H1 (cell line): ENCODE measurements at regions not wholly inside any gene's neighbourhood (a gene's known extent, or its start where the extent isn't known, plus 50 kb on each side); places are given as distances from the start of the nearest gene placed in this dataset.

Experiments used
- CTCF ChIA-PET: fragments of 300-600 bp; sonication (Branson Sonifier 250); formaldehyde crosslinking; loops from one replicate; lab custom pipeline; 2021; ENCODE audit not compliant: partially characterized antibody; lab: Charles Lee
- POLR2A ChIA-PET: fragments of 300-600 bp; sonication (Branson Sonifier 250); formaldehyde crosslinking; loops from one replicate; lab custom pipeline; 2021; ENCODE audit warnings: inconsistent platforms; ENCODE audit not compliant: partially characterized antibody; lab: Charles Lee
- DNase-seq, 2 experiments: peaks; one replicate each; pipeline versions ENCODE4 v3.0.0 to v3.0.0-alpha.2; 2010 to 2022; ENCODE audit warnings: low spot score in 2 of 2, low read depth in 1 of 2, mixed read lengths in 1 of 2
- FAIRE-seq: peaks from 2 replicates; lab custom pipeline; 2011; peaks lifted over from hg19 to GRCh38; lab: Jason Lieb, UNC
- H2AFZ ChIP-seq: 2 replicates; pipeline ENCODE4 v1.8.1; 2012; ENCODE audit warnings: low read length, inconsistent platforms
- H2AK5ac ChIP-seq: 2 replicates; pipeline ENCODE4 v1.6.1; 2013; ENCODE audit warnings: low read depth, low read length
- H2BK120ac ChIP-seq: replicated peaks from 2 replicates; pipeline ENCODE3; 2013; ENCODE audit warnings: low read depth, low read length, inconsistent platforms
- H2BK12ac ChIP-seq: 2 replicates; pipeline ENCODE4 v1.6.1; 2013; ENCODE audit warnings: low read depth, low read length
- H2BK15ac ChIP-seq: 2 replicates; pipeline ENCODE4 v1.6.1; 2013; ENCODE audit warnings: low read length
- H2BK20ac ChIP-seq: 2 replicates; pipeline ENCODE4 v1.6.1; 2013; ENCODE audit warnings: low read length
- H2BK5ac ChIP-seq: 2 replicates; pipeline ENCODE4 v1.6.1; 2013; ENCODE audit warnings: low read depth, low read length
- H3K14ac ChIP-seq: 2 replicates; pipeline ENCODE4 v1.6.1; 2013; ENCODE audit warnings: inconsistent platforms; ENCODE audit not compliant: insufficient read length
- H3K18ac ChIP-seq: 2 replicates; pipeline ENCODE4 v1.6.1; 2013; ENCODE audit warnings: low read length; ENCODE audit errors: extremely low read depth
- H3K23ac ChIP-seq: 2 replicates; pipeline ENCODE4 v1.6.1; 2013; ENCODE audit warnings: inconsistent platforms; ENCODE audit not compliant: insufficient read length
- H3K23me2 ChIP-seq: 2 replicates; pipeline ENCODE4 v1.6.1; 2013; ENCODE audit warnings: low read depth, low read length
- H3K27ac ChIP-seq: 2 replicates; pipeline ENCODE4 v1.6.1; 2011; ENCODE audit warnings: low read depth, low read length, inconsistent platforms
- H3K27me3 ChIP-seq, 4 experiments: replicated peaks in 1 of 4; 1 replicate in 1 of 4; 2 replicates in 3 of 4; pipeline versions ENCODE4 v1.6.1 to v1.8.1; 2011 to 2013; ENCODE audit warnings: low read length in 3 of 4, mild to moderate bottlenecking in 3 of 4, inconsistent platforms in 2 of 4, mixed read lengths in 2 of 4, moderate library complexity in 1 of 4; ENCODE audit not compliant: control insufficient read depth in 3 of 4, insufficient read depth in 3 of 4; ENCODE audit errors: extremely low read depth in 1 of 4
- H3K36me3 ChIP-seq, 4 experiments: 2 replicates each; pipeline versions ENCODE4 v1.6.1 to v1.8.1; 2011 to 2013; ENCODE audit warnings: mild to moderate bottlenecking in 4 of 4, low read length in 3 of 4, moderate library complexity in 2 of 4, control low read depth in 1 of 4, inconsistent platforms in 1 of 4; ENCODE audit not compliant: insufficient read depth in 4 of 4, control insufficient read depth in 2 of 4
- H3K4ac ChIP-seq: replicated peaks from 2 replicates; pipeline ENCODE3; 2013; ENCODE audit warnings: low read length, low read depth, mixed read lengths, inconsistent platforms; ENCODE audit not compliant: insufficient read length
- H3K4me1 ChIP-seq, 4 experiments: replicated peaks in 1 of 4; 1 replicate in 1 of 4; 2 replicates in 3 of 4; pipeline versions ENCODE4 v1.6.1 to v1.8.1; 2011 to 2013; ENCODE audit warnings: low read length in 3 of 4, inconsistent platforms in 2 of 4, mixed read lengths in 1 of 4; ENCODE audit not compliant: insufficient read depth in 4 of 4, control insufficient read depth in 3 of 4
- H3K4me2 ChIP-seq, 2 experiments: 2 replicates each; pipeline versions ENCODE4 v1.6.1 to v1.8.1; 2011 to 2013; ENCODE audit warnings: low read depth in 2 of 2, low read length in 2 of 2, control low read depth in 1 of 2, inconsistent platforms in 1 of 2, mild to moderate bottlenecking in 1 of 2; ENCODE audit not compliant: insufficient read depth in 1 of 2
- H3K4me3 ChIP-seq, 4 experiments: fragments of 200-600, 300-600 bp in 1 of 4; sonication (generic), shearing (Covaris generic), sonication (Bioruptor Twin) in 1 of 4; 2 replicates each; pipeline versions ENCODE4 v1.5.1 to v1.8.1; 2011 to 2016; ENCODE audit warnings: low read length in 4 of 4, low read depth in 3 of 4, control low read depth in 2 of 4, inconsistent platforms in 2 of 4, mild to moderate bottlenecking in 2 of 4, mixed read lengths in 1 of 4, moderate library complexity in 1 of 4; ENCODE audit not compliant: insufficient read depth in 2 of 4; ENCODE audit errors: extremely low read depth in 1 of 4
- H3K56ac ChIP-seq: replicated peaks from 2 replicates; pipeline ENCODE3; 2013; ENCODE audit warnings: low read depth, mild to moderate bottlenecking, mixed read lengths, low read length, inconsistent platforms; ENCODE audit not compliant: insufficient read length
- H3K79me1 ChIP-seq: 2 replicates; pipeline ENCODE4 v1.6.1; 2013; ENCODE audit warnings: low read depth, low read length, control low read depth
- H3K79me2 ChIP-seq, 2 experiments: 2 replicates each; pipeline versions ENCODE4 v1.6.1 to v1.8.1; 2012 to 2013; ENCODE audit warnings: low read length in 2 of 2, mild to moderate bottlenecking in 2 of 2, inconsistent platforms in 1 of 2; ENCODE audit not compliant: insufficient read depth in 2 of 2, control insufficient read depth in 1 of 2
- H3K9ac ChIP-seq, 4 experiments: replicated peaks in 1 of 4; 1 replicate in 1 of 4; 2 replicates in 3 of 4; pipeline versions ENCODE4 v1.6.1 to v1.8.1; 2011 to 2013; ENCODE audit warnings: low read depth in 3 of 4, low read length in 3 of 4, control low read depth in 2 of 4, mild to moderate bottlenecking in 2 of 4, moderate library complexity in 2 of 4, inconsistent platforms in 1 of 4; ENCODE audit errors: extremely low read depth in 1 of 4
- H3K9me3 ChIP-seq, 2 experiments: 2 replicates each; pipeline versions ENCODE4 v1.6.1 to v1.8.1; 2012 to 2013; ENCODE audit warnings: mild to moderate bottlenecking in 2 of 2, moderate library complexity in 2 of 2, control low read depth in 1 of 2, inconsistent platforms in 1 of 2, low read depth in 1 of 2, low read length in 1 of 2, mixed read lengths in 1 of 2; ENCODE audit not compliant: insufficient read depth in 2 of 2
- H4K20me1 ChIP-seq, 2 experiments: replicated peaks in 1 of 2; 2 replicates each; pipeline versions ENCODE3 to v1.8.1; 2011 to 2013; ENCODE audit warnings: inconsistent platforms in 2 of 2, low read length in 2 of 2, mild to moderate bottlenecking in 1 of 2; ENCODE audit not compliant: insufficient read depth in 2 of 2, control insufficient read depth in 1 of 2
- H4K5ac ChIP-seq: 2 replicates; pipeline ENCODE4 v1.6.1; 2013; ENCODE audit warnings: low read length, low read depth, mixed read lengths, inconsistent platforms; ENCODE audit not compliant: insufficient read length
- H4K8ac ChIP-seq: 2 replicates; pipeline ENCODE4 v1.8.0; 2013; ENCODE audit warnings: mild to moderate bottlenecking, moderate library complexity, low read length, inconsistent platforms; ENCODE audit not compliant: insufficient read depth; ENCODE audit errors: extremely low read depth
- H4K91ac ChIP-seq: replicated peaks from 2 replicates; pipeline ENCODE3; 2013; ENCODE audit warnings: low read length, mixed read lengths, inconsistent platforms; ENCODE audit not compliant: insufficient read length
- BCL11A ChIP-seq, 2 experiments: IDR thresholded peaks; one replicate each; pipeline ENCODE4 v1.6.1; 2011; ENCODE audit warnings: low read depth in 2 of 2, low read length in 2 of 2, mild to moderate bottlenecking in 2 of 2
- CBX5 ChIP-seq: fragments of 300-800, 300-1000 bp; sonication (generic); IDR thresholded peaks from 2 replicates; pipeline ENCODE4 v1.7.1; 2016; ENCODE audit warnings: antibody characterized with exemption, low read length, low read depth
- CBX8 ChIP-seq: fragments of 300-800, 300-1000 bp; sonication (generic); IDR thresholded peaks from 2 replicates; pipeline ENCODE4 v1.7.1; 2016; ENCODE audit warnings: low read depth, low read length, borderline replicate concordance
- CTBP2 ChIP-seq: IDR thresholded peaks from 2 replicates; pipeline ENCODE4 v1.7.0; 2011; ENCODE audit warnings: borderline replicate concordance, mild to moderate bottlenecking, moderate library complexity, mixed read lengths, low read length; ENCODE audit not compliant: insufficient read depth, insufficient read length
- GABPA ChIP-seq: IDR thresholded peaks from 2 replicates; pipeline ENCODE4 v1.6.1; 2011; ENCODE audit warnings: mild to moderate bottlenecking, low read length, moderate library complexity, borderline replicate concordance; ENCODE audit not compliant: insufficient read depth
- HDAC6 ChIP-seq: IDR thresholded peaks from one replicate; pipeline ENCODE4 v1.7.1; 2012; ENCODE audit warnings: low read depth, mild to moderate bottlenecking, inconsistent platforms, low read length, moderate library complexity
- KDM1A ChIP-seq: fragments of 200-600, 300-600 bp; sonication (generic); IDR thresholded peaks from 2 replicates; pipeline ENCODE4 v1.7.1; 2016; ENCODE audit warnings: mild to moderate bottlenecking, low read length, borderline replicate concordance
- MAFK ChIP-seq: IDR thresholded peaks from 2 replicates; pipeline ENCODE4 v1.6.1; 2012; ENCODE audit warnings: low read depth, mild to moderate bottlenecking, improper control_type of control experiment, low read length
- PHF8 ChIP-seq: fragments of 200-600 bp; sonication (generic); conservative IDR thresholded peaks from 2 replicates; pipeline ENCODE4 v1.7.1; 2012; ENCODE audit warnings: low read depth, mild to moderate bottlenecking, inconsistent platforms, low read length, moderate library complexity
- POLR2A ChIP-seq, 2 experiments: IDR thresholded peaks; 1 replicate in 1 of 2; 2 replicates in 1 of 2; pipeline ENCODE4 v1.6.1; 2011; ENCODE audit warnings: low read depth in 2 of 2, low read length in 2 of 2, mild to moderate bottlenecking in 2 of 2; ENCODE audit errors: control extremely low read depth in 1 of 2
- POLR2AphosphoS5 ChIP-seq: IDR thresholded peaks from 2 replicates; pipeline ENCODE4 v1.6.1; 2011; ENCODE audit warnings: low read depth, low read length
- SP2 ChIP-seq: IDR thresholded peaks from 2 replicates; pipeline ENCODE4 v1.6.1; 2012; ENCODE audit warnings: mild to moderate bottlenecking, low read length, inconsistent platforms
- WGBS, 2 experiments: shearing (Covaris generic) in 1 of 2; methylation state at CpG; one replicate each; pipeline versions ENCODE4 v1.1.6 to v1.1.7; 2013 to 2015; ENCODE audit warnings: low lambda C conversion rate in 2 of 2, mixed read lengths in 2 of 2, inconsistent platforms in 1 of 2, low coverage in 1 of 2, missing lambda C conversion rate in 1 of 2; ENCODE audit not compliant: insufficient replicate concordance in 2 of 2, insufficient coverage in 1 of 2, insufficient read length in 1 of 2; ENCODE audit errors: extremely low coverage in 1 of 2, missing lambda C conversion rate in 1 of 2; 5-methylcytosine and 5-hydroxymethylcytosine counted together
- TF ChIP-seq, protein P1 (sequence below), 3 experiments: IDR thresholded peaks; 1 replicate in 2 of 3; 2 replicates in 1 of 3; pipeline versions ENCODE4 v1.5.1 to v1.6.1; 2011; ENCODE audit warnings: low read length in 3 of 3, mild to moderate bottlenecking in 3 of 3, inconsistent platforms in 2 of 3, low read depth in 1 of 3, moderate library complexity in 1 of 3; ENCODE audit not compliant: insufficient read depth in 1 of 3; ENCODE audit errors: control extremely low read depth in 1 of 3

DNA sequence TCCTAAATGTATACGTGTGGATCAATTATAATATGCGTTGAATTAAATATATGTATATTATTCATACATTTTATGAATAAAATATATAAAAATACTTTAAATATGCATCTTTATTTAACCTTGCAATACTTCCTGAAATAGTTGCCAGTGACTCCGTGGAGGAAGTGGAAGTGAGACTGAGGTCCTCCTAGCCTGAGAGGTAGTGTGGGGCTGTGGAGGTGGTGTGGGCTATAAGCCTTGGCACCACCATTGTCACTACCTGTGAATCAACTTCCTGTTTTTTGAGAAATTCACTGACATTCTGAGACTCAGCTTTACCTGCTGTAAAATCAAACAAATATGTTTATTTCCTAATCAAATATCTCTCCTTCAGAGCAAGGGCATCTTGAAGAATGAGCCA, 514.2 kb downstream of the VRK1 start:
- Histone ChIP-seq H3K4ac (no peak overlapping the region), H4K91ac (no peak overlapping the region), H3K27ac (no peak overlapping the region), H3K4me3 (no peak overlapping the region), H2AFZ (no peak overlapping the region), H3K4me1 (no peaks in the 10 kb centered on the region), H3K9me3 (peaks cover 6 to 7% of the 10 kb centered on the region in 2 experiments; a peak in 3 of 4 replicates), H3K36me3 (no peaks in the 10 kb centered on the region), H3K4me2 (no peak overlapping the region), H2BK120ac (no peak overlapping the region), H2BK15ac (no peak overlapping the region), H2BK12ac (no peak overlapping the region), H4K20me1 (no peaks in the 10 kb centered on the region), H4K5ac (no peak overlapping the region), H3K79me1 (no peaks in the 10 kb centered on the region), H3K27me3 (no peaks in the 10 kb centered on the region), H3K56ac (no peak overlapping the region), H3K79me2 (no peaks in the 10 kb centered on the region), H4K8ac (no peak overlapping the region), H2BK20ac (no peak overlapping the region), H3K14ac (no peak overlapping the region), H2AK5ac (no peak overlapping the region), H3K23me2 (no peaks in the 10 kb centered on the region), H3K9ac (no peak overlapping the region), H3K18ac (no peak overlapping the region), H2BK5ac (no peak overlapping the region), H3K23ac (no peak overlapping the region)
- 92% methylated on average over 3 of the region's 3 CpGs; no CpG with 5 or more reads in 1 of the 2 experiments for WGBS, 2 experiments
- CTCF ChIA-PET, result interaction anchor here (3.8 kb wide), 1 partner anchor 13 kb away, joined by 14 read pairs; no protein-coding TSS in a partner anchor
- FAIRE-seq (no peak), DNase-seq (no peak)
- POLR2A ChIA-PET, result no interaction called here
- TF ChIP-seq CBX8 (no peak), POLR2A (IDR thresholded peaks at IDR 0.05; ENCODE audit: control extremely low read depth in 1 of 2, low read depth in 2 of 2, low read length in 2 of 2) (no peak), KDM1A (no peak), MAFK (no peak), GABPA (no peak), POLR2AphosphoS5 (no peak), CBX5 (no peak), CTBP2 (no peak), SP2 (no peak), BCL11A (IDR thresholded peaks at IDR 0.05; ENCODE audit: low read depth in 2 of 2, low read length in 2 of 2) (no peak), PHF8 (no peak), HDAC6 (no peak)
- TF ChIP-seq, protein P1, sequence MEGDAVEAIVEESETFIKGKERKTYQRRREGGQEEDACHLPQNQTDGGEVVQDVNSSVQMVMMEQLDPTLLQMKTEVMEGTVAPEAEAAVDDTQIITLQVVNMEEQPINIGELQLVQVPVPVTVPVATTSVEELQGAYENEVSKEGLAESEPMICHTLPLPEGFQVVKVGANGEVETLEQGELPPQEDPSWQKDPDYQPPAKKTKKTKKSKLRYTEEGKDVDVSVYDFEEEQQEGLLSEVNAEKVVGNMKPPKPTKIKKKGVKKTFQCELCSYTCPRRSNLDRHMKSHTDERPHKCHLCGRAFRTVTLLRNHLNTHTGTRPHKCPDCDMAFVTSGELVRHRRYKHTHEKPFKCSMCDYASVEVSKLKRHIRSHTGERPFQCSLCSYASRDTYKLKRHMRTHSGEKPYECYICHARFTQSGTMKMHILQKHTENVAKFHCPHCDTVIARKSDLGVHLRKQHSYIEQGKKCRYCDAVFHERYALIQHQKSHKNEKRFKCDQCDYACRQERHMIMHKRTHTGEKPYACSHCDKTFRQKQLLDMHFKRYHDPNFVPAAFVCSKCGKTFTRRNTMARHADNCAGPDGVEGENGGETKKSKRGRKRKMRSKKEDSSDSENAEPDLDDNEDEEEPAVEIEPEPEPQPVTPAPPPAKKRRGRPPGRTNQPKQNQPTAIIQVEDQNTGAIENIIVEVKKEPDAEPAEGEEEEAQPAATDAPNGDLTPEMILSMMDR (IDR thresholded peaks at IDR 0.05; ENCODE audit: control extremely low read depth in 1 of 3, insufficient read depth in 1 of 3, low read depth in 1 of 3, low read length in 3 of 3), result no peak
